ENCODE measurements at regions not wholly inside any gene's neighbourhood (a gene's known extent, or its start where the extent isn't known, plus 50 kb on each side); places are given as distances from the start of the nearest gene placed in this dataset.

- Mint-ChIP-seq H3K27ac (ENCODE audit: unreplicated experiment) (no peak overlapping the region), H3K4me3 (ENCODE audit: unreplicated experiment) (no peak overlapping the region), H3K9me3 (ENCODE audit: unreplicated experiment) (no peaks in the 10 kb centered on the region), H3K27me3 (ENCODE audit: low read depth, unreplicated experiment) (peaks cover 4% of the 10 kb centered on the region), H3K4me1 (ENCODE audit: low read depth, unreplicated experiment) (peaks cover 7% of the 10 kb centered on the region), H3K36me3 (ENCODE audit: low read depth, unreplicated experiment) (peaks cover 1% of the 10 kb centered on the region)
- H4K20me1 ChIP-seq (ENCODE audit: insufficient read depth, low read length), result no peaks in the 10 kb centered on the region
- no peaks in the 10 kb centered on the region for H3K9me3 ChIP-seq (ENCODE audit: insufficient read depth, low read depth, low read length)
- H3K4me3 ChIP-seq (ENCODE audit: insufficient read depth, low read depth, low read length), result no peak overlapping the region
- no peaks in the 10 kb centered on the region for H3K4me1 ChIP-seq (ENCODE audit: insufficient read depth, low read length)
- no peak overlapping the region for H2AFZ ChIP-seq (ENCODE audit: low read depth, low read length)
- no peak overlapping the region for H3K4me2 ChIP-seq (ENCODE audit: low read length)
- H3K36me3 ChIP-seq (ENCODE audit: insufficient read depth, low read length), result no peaks in the 10 kb centered on the region
- H3K27ac ChIP-seq (ENCODE audit: low read depth, low read length), result no peak overlapping the region
- FAIRE-seq, result no peak
- no peak for DNase-seq (ENCODE audit: low read depth)
- H3K79me2 ChIP-seq (ENCODE audit: insufficient read depth, low read length), result no peaks in the 10 kb centered on the region
- no peak overlapping the region for H3K9ac ChIP-seq (ENCODE audit: low read length)
- TF ChIP-seq, protein P1, sequence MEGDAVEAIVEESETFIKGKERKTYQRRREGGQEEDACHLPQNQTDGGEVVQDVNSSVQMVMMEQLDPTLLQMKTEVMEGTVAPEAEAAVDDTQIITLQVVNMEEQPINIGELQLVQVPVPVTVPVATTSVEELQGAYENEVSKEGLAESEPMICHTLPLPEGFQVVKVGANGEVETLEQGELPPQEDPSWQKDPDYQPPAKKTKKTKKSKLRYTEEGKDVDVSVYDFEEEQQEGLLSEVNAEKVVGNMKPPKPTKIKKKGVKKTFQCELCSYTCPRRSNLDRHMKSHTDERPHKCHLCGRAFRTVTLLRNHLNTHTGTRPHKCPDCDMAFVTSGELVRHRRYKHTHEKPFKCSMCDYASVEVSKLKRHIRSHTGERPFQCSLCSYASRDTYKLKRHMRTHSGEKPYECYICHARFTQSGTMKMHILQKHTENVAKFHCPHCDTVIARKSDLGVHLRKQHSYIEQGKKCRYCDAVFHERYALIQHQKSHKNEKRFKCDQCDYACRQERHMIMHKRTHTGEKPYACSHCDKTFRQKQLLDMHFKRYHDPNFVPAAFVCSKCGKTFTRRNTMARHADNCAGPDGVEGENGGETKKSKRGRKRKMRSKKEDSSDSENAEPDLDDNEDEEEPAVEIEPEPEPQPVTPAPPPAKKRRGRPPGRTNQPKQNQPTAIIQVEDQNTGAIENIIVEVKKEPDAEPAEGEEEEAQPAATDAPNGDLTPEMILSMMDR (IDR thresholded peaks at IDR 0.05; ENCODE audit: insufficient read depth, low read depth, low read length), result no peak
- no peak for TF ChIP-seq EZH2 (IDR thresholded peaks at IDR 0.05; ENCODE audit: insufficient read depth, low read length)
- H3K27me3 ChIP-seq (ENCODE audit: insufficient read depth, low read length), result no peaks in the 10 kb centered on the region
These were observed 386.0 kb upstream of the ATP5MC3 start for GRCh38 chr2:175567435-175568061.

DNA sequence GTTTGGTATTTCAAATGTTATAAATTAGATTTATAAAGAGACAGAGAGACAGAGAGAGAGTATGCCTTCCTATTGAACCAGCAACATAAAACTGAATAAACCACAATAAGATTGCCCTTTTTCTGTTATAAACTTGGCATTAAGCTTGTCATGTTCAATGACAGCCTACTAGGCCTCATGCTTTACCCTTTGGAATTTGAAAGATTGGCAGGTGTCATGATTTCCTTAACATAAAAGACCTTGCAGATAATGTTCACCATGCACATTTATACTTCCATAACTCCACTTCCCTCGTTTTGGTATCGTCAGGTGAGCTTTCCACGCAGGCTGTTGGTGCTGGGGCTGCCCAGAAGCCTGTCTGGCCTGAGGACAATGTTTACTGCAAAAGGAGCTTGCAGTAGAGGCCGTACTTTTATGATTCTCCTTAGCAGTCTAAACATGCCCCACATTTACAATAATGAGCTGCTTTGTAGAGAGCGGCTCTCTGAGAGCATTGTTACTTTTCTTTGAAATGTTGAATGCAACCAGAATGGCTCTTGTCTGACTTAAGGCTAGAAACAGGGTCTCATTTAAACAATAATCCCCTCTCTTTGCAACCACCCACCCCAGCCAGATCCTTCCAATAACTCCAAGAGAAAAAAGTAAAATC lies 379.1 kb upstream of the ATP5MC3 start:
- Mint-ChIP-seq H3K4me1 (ENCODE audit: low read depth, unreplicated experiment) (no peaks in the 10 kb centered on the region), H3K36me3 (ENCODE audit: low read depth, unreplicated experiment) (no peaks in the 10 kb centered on the region), H3K4me3 (ENCODE audit: unreplicated experiment) (no peak overlapping the region), H3K27me3 (ENCODE audit: low read depth, unreplicated experiment) (peaks cover 7% of the 10 kb centered on the region), H3K27ac (ENCODE audit: unreplicated experiment) (no peak overlapping the region), H3K9me3 (ENCODE audit: unreplicated experiment) (no peaks in the 10 kb centered on the region)
- H4K20me1 ChIP-seq (ENCODE audit: insufficient read depth, low read length), result no peaks in the 10 kb centered on the region
- FAIRE-seq, result no peak
- no peaks in the 10 kb centered on the region for H3K4me1 ChIP-seq (ENCODE audit: insufficient read depth, low read length)
- H3K27ac ChIP-seq (ENCODE audit: low read depth, low read length), result no peak overlapping the region
- H3K4me2 ChIP-seq (ENCODE audit: low read length), result no peak overlapping the region
- no peak for DNase-seq (ENCODE audit: low read depth)
- no peaks in the 10 kb centered on the region for H3K27me3 ChIP-seq (ENCODE audit: insufficient read depth, low read length)
- no peak overlapping the region for H2AFZ ChIP-seq (ENCODE audit: low read depth, low read length)
- H3K79me2 ChIP-seq (ENCODE audit: insufficient read depth, low read length), result no peaks in the 10 kb centered on the region
- H3K4me3 ChIP-seq (ENCODE audit: insufficient read depth, low read depth, low read length), result no peak overlapping the region
- no peaks in the 10 kb centered on the region for H3K9me3 ChIP-seq (ENCODE audit: insufficient read depth, low read depth, low read length)
- H3K9ac ChIP-seq (ENCODE audit: low read length), result no peak overlapping the region
- TF ChIP-seq, protein P1 (IDR thresholded peaks at IDR 0.05; ENCODE audit: insufficient read depth, low read depth, low read length), result no peak
- TF ChIP-seq EZH2 (IDR thresholded peaks at IDR 0.05; ENCODE audit: insufficient read depth, low read length), result no peak
- no peaks in the 10 kb centered on the region for H3K36me3 ChIP-seq (ENCODE audit: insufficient read depth, low read length)

DNA sequence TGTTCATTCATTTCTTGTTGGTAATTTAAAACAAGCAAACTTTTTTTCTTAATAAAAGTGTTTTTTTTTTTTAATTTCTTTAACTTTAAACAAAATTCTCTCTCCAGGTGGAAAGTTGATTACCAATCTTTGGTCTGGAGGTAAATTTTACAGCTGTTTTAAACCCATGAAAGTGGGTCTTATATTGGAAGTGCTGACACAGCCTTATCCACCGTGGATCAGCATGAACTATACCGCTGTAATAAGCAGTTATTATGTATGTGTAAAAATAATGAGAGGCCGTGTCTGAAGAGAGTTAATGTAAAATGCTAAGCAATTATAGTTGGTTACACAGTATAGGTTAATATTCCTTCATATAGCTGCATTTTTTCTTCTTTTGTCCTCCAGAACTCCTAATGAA lies 378.1 kb upstream of the ATP5MC3 start:
- no peaks in the 10 kb centered on the region for H3K79me2 ChIP-seq (ENCODE audit: insufficient read depth, low read length)
- H3K4me1 ChIP-seq (ENCODE audit: insufficient read depth, low read length), result no peaks in the 10 kb centered on the region
- no peaks in the 10 kb centered on the region for H3K27me3 ChIP-seq (ENCODE audit: insufficient read depth, low read length)
- H3K36me3 ChIP-seq (ENCODE audit: insufficient read depth, low read length), result no peaks in the 10 kb centered on the region
- no peak overlapping the region for H3K4me2 ChIP-seq (ENCODE audit: low read length)
- Mint-ChIP-seq H3K9me3 (ENCODE audit: unreplicated experiment) (no peaks in the 10 kb centered on the region), H3K27ac (ENCODE audit: unreplicated experiment) (no peak overlapping the region), H3K36me3 (ENCODE audit: low read depth, unreplicated experiment) (no peaks in the 10 kb centered on the region), H3K4me1 (ENCODE audit: low read depth, unreplicated experiment) (no peaks in the 10 kb centered on the region), H3K4me3 (ENCODE audit: unreplicated experiment) (no peak overlapping the region), H3K27me3 (ENCODE audit: low read depth, unreplicated experiment) (peaks cover 7% of the 10 kb centered on the region)
- H3K9ac ChIP-seq (ENCODE audit: low read length), result no peak overlapping the region
- H3K27ac ChIP-seq (ENCODE audit: low read depth, low read length), result no peak overlapping the region
- FAIRE-seq (no peak), DNase-seq (ENCODE audit: low read depth) (no peak)
- TF ChIP-seq, protein P1 (IDR thresholded peaks at IDR 0.05; ENCODE audit: insufficient read depth, low read depth, low read length), result no peak
- TF ChIP-seq EZH2 (IDR thresholded peaks at IDR 0.05; ENCODE audit: insufficient read depth, low read length), result no peak
- H4K20me1 ChIP-seq (ENCODE audit: insufficient read depth, low read length), result no peaks in the 10 kb centered on the region
- no peak overlapping the region for H2AFZ ChIP-seq (ENCODE audit: low read depth, low read length)
- H3K9me3 ChIP-seq (ENCODE audit: insufficient read depth, low read depth, low read length), result no peaks in the 10 kb centered on the region
- no peak overlapping the region for H3K4me3 ChIP-seq (ENCODE audit: insufficient read depth, low read depth, low read length)
